ENCODE measurements at regions not wholly inside any gene's neighbourhood (a gene's known extent, or its start where the extent isn't known, plus 50 kb on each side); places are given as distances from the start of the nearest gene placed in this dataset.

DNA sequence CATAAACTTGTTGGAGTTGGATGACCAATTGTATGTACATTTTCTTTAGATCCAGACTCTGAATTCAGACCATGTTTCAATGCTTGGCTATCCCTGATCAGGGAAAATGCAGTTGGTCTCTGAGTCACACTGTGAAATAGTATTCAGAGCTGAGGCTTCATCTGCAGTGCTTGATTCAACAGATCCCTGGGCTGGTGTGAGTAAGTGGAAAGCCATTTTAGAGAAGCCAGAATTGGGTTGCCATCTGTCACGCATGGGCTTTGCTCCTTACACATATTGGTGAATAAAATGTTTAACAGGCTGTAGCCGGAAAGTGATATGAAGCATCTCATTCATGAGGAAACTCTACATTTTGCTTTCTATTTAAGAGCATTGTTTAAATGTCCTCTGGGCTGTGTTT is 50.0 kb upstream of the ACYP2 start:
- TF ChIP-seq, protein P1, sequence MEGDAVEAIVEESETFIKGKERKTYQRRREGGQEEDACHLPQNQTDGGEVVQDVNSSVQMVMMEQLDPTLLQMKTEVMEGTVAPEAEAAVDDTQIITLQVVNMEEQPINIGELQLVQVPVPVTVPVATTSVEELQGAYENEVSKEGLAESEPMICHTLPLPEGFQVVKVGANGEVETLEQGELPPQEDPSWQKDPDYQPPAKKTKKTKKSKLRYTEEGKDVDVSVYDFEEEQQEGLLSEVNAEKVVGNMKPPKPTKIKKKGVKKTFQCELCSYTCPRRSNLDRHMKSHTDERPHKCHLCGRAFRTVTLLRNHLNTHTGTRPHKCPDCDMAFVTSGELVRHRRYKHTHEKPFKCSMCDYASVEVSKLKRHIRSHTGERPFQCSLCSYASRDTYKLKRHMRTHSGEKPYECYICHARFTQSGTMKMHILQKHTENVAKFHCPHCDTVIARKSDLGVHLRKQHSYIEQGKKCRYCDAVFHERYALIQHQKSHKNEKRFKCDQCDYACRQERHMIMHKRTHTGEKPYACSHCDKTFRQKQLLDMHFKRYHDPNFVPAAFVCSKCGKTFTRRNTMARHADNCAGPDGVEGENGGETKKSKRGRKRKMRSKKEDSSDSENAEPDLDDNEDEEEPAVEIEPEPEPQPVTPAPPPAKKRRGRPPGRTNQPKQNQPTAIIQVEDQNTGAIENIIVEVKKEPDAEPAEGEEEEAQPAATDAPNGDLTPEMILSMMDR (IDR thresholded peaks at IDR 0.05; ENCODE audit: poor library complexity), result no peak
- TF ChIP-seq EZH2 (IDR thresholded peaks at IDR 0.05; ENCODE audit: borderline replicate concordance) (no peak), EZH2phosphoT487 (IDR thresholded peaks at IDR 0.05; ENCODE audit: low read depth, severe bottlenecking, unreplicated experiment) (no peak)
